KMS-11 (cell line): ENCODE measurements at regions not wholly inside any gene's neighbourhood (a gene's known extent, or its start where the extent isn't known, plus 50 kb on each side); places are given as distances from the start of the nearest gene placed in this dataset.

Experiments used
- H2AFZ ChIP-seq: fragments of 200-600 bp; sonication (generic); 2 replicates; pipeline ENCODE4 v1.6.1; 2016; ENCODE audit warnings: antibody characterized with exemption, mixed run types, low read depth
- H3K27ac ChIP-seq: fragments of 200-600 bp; sonication (generic); 2 replicates; pipeline ENCODE4 v1.6.1; 2016; ENCODE audit warnings: mild to moderate bottlenecking, mixed run types
- H3K27me3 ChIP-seq: fragments of 200-600 bp; sonication (generic); 2 replicates; pipeline ENCODE4 v1.6.1; 2017; ENCODE audit warnings: mild to moderate bottlenecking, low read depth, mixed run types, moderate library complexity; ENCODE audit not compliant: insufficient read depth
- H3K36me3 ChIP-seq: fragments of 200-600 bp; sonication (generic); 2 replicates; pipeline ENCODE4 v1.6.1; 2017; ENCODE audit warnings: mild to moderate bottlenecking, mixed run types; ENCODE audit not compliant: insufficient read depth
- H3K4me1 ChIP-seq: fragments of 200-600 bp; sonication (generic); 2 replicates; pipeline ENCODE4 v1.6.1; 2016; ENCODE audit warnings: mild to moderate bottlenecking, low read depth, mixed run types; ENCODE audit not compliant: poor library complexity, severe bottlenecking
- H3K4me2 ChIP-seq: fragments of 200-600 bp; sonication (generic); 2 replicates; pipeline ENCODE4 v1.7.0; 2016; ENCODE audit warnings: mild to moderate bottlenecking, mixed run types
- H3K4me3 ChIP-seq: fragments of 200-600 bp; sonication (generic); IDR thresholded peaks from 2 replicates; pipeline ENCODE4 v1.6.1; 2017; ENCODE audit warnings: low read depth, low read length, mixed read lengths; ENCODE audit not compliant: insufficient read depth
- H3K79me2 ChIP-seq: fragments of 200-600 bp; sonication (generic); 2 replicates; pipeline ENCODE4 v1.6.1; 2016; ENCODE audit warnings: low read depth, mixed run types; ENCODE audit not compliant: insufficient read depth
- H3K9ac ChIP-seq: fragments of 200-600 bp; sonication (generic); 2 replicates; pipeline ENCODE4 v1.6.1; 2016; ENCODE audit warnings: mild to moderate bottlenecking, mixed run types
- H4K20me1 ChIP-seq: fragments of 200-600 bp; sonication (generic); 2 replicates; pipeline ENCODE4 v1.6.1; 2016; ENCODE audit warnings: mild to moderate bottlenecking, mixed run types; ENCODE audit not compliant: insufficient read depth
- CTCF ChIP-seq: fragments of 200-600 bp; sonication (generic); conservative IDR thresholded peaks from 2 replicates; pipeline ENCODE4 v1.6.1; 2017; ENCODE audit warnings: low read depth, mild to moderate bottlenecking, antibody characterized with exemption, low read length, moderate library complexity, mixed read lengths

GRCh38 chr13:111623743-111624505 is 303.5 kb downstream of the TEX29 start:
- Histone ChIP-seq H3K4me2 (no peak overlapping the region), H3K4me3 (no peak overlapping the region), H3K9ac (no peak overlapping the region), H3K27me3 (no peaks in the 10 kb centered on the region; the same call in 1 of the 2 replicates), H3K79me2 (no peaks in the 10 kb centered on the region), H3K36me3 (no peaks in the 10 kb centered on the region), H2AFZ (no peak overlapping the region), H3K27ac (no peak overlapping the region), H3K4me1 (no peaks in the 10 kb centered on the region), H4K20me1 (no peaks in the 10 kb centered on the region)
- TF ChIP-seq CTCF, result no peak

- H3K27me3 ChIP-seq, result no peaks in the 10 kb centered on the region; the same call in 1 of the 2 replicates
- H3K79me2 ChIP-seq, result no peaks in the 10 kb centered on the region
- no peaks in the 10 kb centered on the region for H4K20me1 ChIP-seq
These were observed 305.3 kb downstream of the TEX29 start for GRCh38 chr13:111625526-111626315.

GRCh38 chr13:111626371-111627305 is 306.2 kb downstream of the TEX29 start:
- Histone ChIP-seq H3K4me1 (no peaks in the 10 kb centered on the region), H3K27ac (no peak overlapping the region), H3K36me3 (no peaks in the 10 kb centered on the region), H3K9ac (no peak overlapping the region), H3K79me2 (no peaks in the 10 kb centered on the region), H2AFZ (no peak overlapping the region), H3K4me3 (no peak overlapping the region), H4K20me1 (no peaks in the 10 kb centered on the region), H3K27me3 (no peaks in the 10 kb centered on the region; the same call in 1 of the 2 replicates), H3K4me2 (no peak overlapping the region)
- no peak for TF ChIP-seq CTCF

More at GRCh38 chr13:111625526-111626315, 305.3 kb downstream of the TEX29 start:
- no peak overlapping the region for H3K4me3 ChIP-seq
- no peak for TF ChIP-seq CTCF
- no peak overlapping the region for H2AFZ ChIP-seq
- H3K4me2 ChIP-seq, result no peak overlapping the region
- H3K36me3 ChIP-seq, result no peaks in the 10 kb centered on the region
- H3K4me1 ChIP-seq, result no peaks in the 10 kb centered on the region
- H3K27ac ChIP-seq, result no peak overlapping the region
- H3K9ac ChIP-seq, result no peak overlapping the region

GRCh38 chr13:111627596-111627995 is 307.2 kb downstream of the TEX29 start:
- no peak overlapping the region for H3K4me3 ChIP-seq
- H3K27ac ChIP-seq, result no peak overlapping the region
- no peaks in the 10 kb centered on the region for H4K20me1 ChIP-seq
- no peak for TF ChIP-seq CTCF
- no peaks in the 10 kb centered on the region; the same call in 1 of the 2 replicates for H3K27me3 ChIP-seq
- H2AFZ ChIP-seq, result no peak overlapping the region
- H3K4me1 ChIP-seq, result no peaks in the 10 kb centered on the region
- no peak overlapping the region for H3K4me2 ChIP-seq
- no peaks in the 10 kb centered on the region for H3K79me2 ChIP-seq
- H3K36me3 ChIP-seq, result no peaks in the 10 kb centered on the region
- H3K9ac ChIP-seq, result no peak overlapping the region
